Memory B cell (primary cell): ENCODE measurements at regions not wholly inside any gene's neighbourhood (a gene's known extent, or its start where the extent isn't known, plus 50 kb on each side); places are given as distances from the start of the nearest gene placed in this dataset.

Experiments used
- ATAC-seq: fragments of 150-1000 bp; cut with Tn5 transposase; 2 replicates; pipeline ENCODE4 v1.10.0; 2021; ENCODE audit warnings: low read depth, mild to moderate bottlenecking, moderate library complexity
- DNase-seq, 2 donors: peaks; one replicate each; pipeline ENCODE4 v3.0.0; 2022; ENCODE audit warnings: low spot score in 2 of 2
- H3K27ac Mint-ChIP-seq: one replicate; pipeline ENCODE4 v1.8.0; 2022; ENCODE audit warnings: mild to moderate bottlenecking, moderate library complexity, mixed read lengths
- H3K27me3 Mint-ChIP-seq: one replicate; pipeline ENCODE4 v1.8.0; 2022; ENCODE audit warnings: mixed read lengths
- H3K36me3 Mint-ChIP-seq: one replicate; pipeline ENCODE4 v1.8.0; 2022; ENCODE audit warnings: mild to moderate bottlenecking, mixed read lengths
- H3K4me1 Mint-ChIP-seq: one replicate; pipeline ENCODE4 v1.8.0; 2022; ENCODE audit warnings: mixed read lengths
- H3K4me3 Mint-ChIP-seq: one replicate; pipeline ENCODE4 v1.8.0; 2022; ENCODE audit warnings: mild to moderate bottlenecking, moderate library complexity, mixed read lengths
- H3K9me3 Mint-ChIP-seq: one replicate; pipeline ENCODE4 v1.8.0; 2022; ENCODE audit warnings: mixed read lengths

- DNase-seq = no peak
- Mint-ChIP-seq H3K4me1 (no peaks in the 10 kb centered on the region), H3K36me3 (no peaks in the 10 kb centered on the region), H3K27me3 (no peaks in the 10 kb centered on the region), H3K4me3 (no peak overlapping the region), H3K9me3 (no peaks in the 10 kb centered on the region), H3K27ac (no peak overlapping the region)
- no peak for ATAC-seq
Measured at GRCh38 chrX:13128104-13128503, 83.7 kb upstream of the FAM9C start.

- no peak overlapping the region for H3K27ac Mint-ChIP-seq
- no peaks in the 10 kb centered on the region for H3K36me3 Mint-ChIP-seq
- H3K27me3 Mint-ChIP-seq = no peaks in the 10 kb centered on the region
- no peak overlapping the region for H3K4me3 Mint-ChIP-seq
- no peak for ATAC-seq
- H3K4me1 Mint-ChIP-seq = no peaks in the 10 kb centered on the region
- no peak for DNase-seq
- H3K9me3 Mint-ChIP-seq = no peaks in the 10 kb centered on the region
Measured at GRCh38 chrX:13126775-13127174, 82.4 kb upstream of the FAM9C start.

GRCh38 chrX:13125188-13125587, 80.8 kb upstream of the FAM9C start:
- H3K4me1 Mint-ChIP-seq = no peaks in the 10 kb centered on the region
- H3K4me3 Mint-ChIP-seq = no peak overlapping the region
- H3K36me3 Mint-ChIP-seq = no peaks in the 10 kb centered on the region
- H3K27me3 Mint-ChIP-seq = no peaks in the 10 kb centered on the region
- no peaks in the 10 kb centered on the region for H3K9me3 Mint-ChIP-seq
- H3K27ac Mint-ChIP-seq = no peak overlapping the region
- DNase-seq (no peak), ATAC-seq (no peak)

- Mint-ChIP-seq H3K27me3 (no peaks in the 10 kb centered on the region), H3K4me1 (no peaks in the 10 kb centered on the region), H3K4me3 (no peak overlapping the region), H3K27ac (no peak overlapping the region), H3K9me3 (no peaks in the 10 kb centered on the region), H3K36me3 (peaks cover 1% of the 10 kb centered on the region)
- no peak for DNase-seq
- no peak for ATAC-seq
Measured at GRCh38 chrX:13123857-13124345, 79.5 kb upstream of the FAM9C start.

- no peaks in the 10 kb centered on the region for H3K9me3 Mint-ChIP-seq
- H3K4me1 Mint-ChIP-seq = no peaks in the 10 kb centered on the region
Measured at GRCh38 chrX:13123247-13123856, 78.9 kb upstream of the FAM9C start.

DNA sequence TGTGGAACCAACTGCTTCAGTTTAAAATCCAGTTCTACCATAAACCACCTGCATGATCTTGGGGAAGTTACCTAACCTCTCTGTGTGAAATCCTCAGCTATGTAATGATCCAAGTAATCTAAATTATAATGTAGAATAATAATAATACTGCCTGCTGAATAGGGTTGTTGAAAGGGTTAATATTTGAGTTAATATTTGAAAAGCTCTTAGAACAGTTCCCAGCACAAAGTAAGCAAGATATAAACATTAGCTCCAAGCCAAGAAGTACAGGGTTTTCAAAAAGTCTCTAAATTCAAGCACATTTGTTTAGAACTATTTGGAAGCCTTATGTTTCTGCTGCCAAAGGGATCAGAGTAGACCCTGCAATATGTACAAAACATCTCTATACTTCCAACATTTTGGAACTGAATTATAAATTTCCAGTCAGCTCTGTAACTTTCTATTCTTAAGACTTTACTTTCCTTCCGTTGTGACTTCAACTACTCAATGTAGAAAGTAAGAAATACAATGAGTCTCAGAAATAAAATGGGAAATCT, 76.7 kb upstream of the FAM9C start:
- Mint-ChIP-seq H3K4me3 (no peak overlapping the region), H3K27ac (no peak overlapping the region), H3K4me1 (no peaks in the 10 kb centered on the region), H3K9me3 (peaks cover 4% of the 10 kb centered on the region), H3K27me3 (no peaks in the 10 kb centered on the region), H3K36me3 (peaks cover 3% of the 10 kb centered on the region)
- DNase-seq (no peak), ATAC-seq (no peak)

More at GRCh38 chrX:13123247-13123856, 78.9 kb upstream of the FAM9C start:
- H3K27ac Mint-ChIP-seq = no peak overlapping the region
- H3K36me3 Mint-ChIP-seq = peaks cover 1% of the 10 kb centered on the region
- H3K4me3 Mint-ChIP-seq = no peak overlapping the region
- H3K27me3 Mint-ChIP-seq = no peaks in the 10 kb centered on the region
- DNase-seq (no peak), ATAC-seq (no peak)

DNA sequence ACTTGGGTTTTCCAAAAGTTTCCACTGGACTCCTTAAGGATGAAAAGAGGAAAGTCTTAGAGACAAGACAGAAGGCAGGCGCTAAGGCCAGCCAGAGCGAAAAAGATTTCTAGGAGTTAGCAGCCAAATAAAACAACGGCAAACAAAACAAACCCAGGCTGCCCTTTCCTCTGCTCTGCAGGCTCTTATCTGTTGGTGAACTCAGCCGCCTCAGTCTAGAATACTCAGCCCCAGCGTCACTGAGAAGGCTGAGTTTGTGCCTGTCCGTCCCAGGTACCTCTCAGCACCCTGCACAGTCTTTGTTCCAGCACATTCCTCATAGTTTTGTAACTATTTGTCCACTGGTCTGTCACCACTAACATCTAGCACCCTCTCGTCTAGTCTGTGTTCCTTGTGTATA, 75.6 kb upstream of the FAM9C start:
- ATAC-seq = no peak
- no peak overlapping the region for H3K4me3 Mint-ChIP-seq
- peaks cover 4% of the 10 kb centered on the region for H3K9me3 Mint-ChIP-seq
- H3K27ac Mint-ChIP-seq = no peak overlapping the region
- H3K27me3 Mint-ChIP-seq = no peaks in the 10 kb centered on the region
- DNase-seq = no peak
- H3K36me3 Mint-ChIP-seq = peaks cover 3% of the 10 kb centered on the region
- H3K4me1 Mint-ChIP-seq = no peaks in the 10 kb centered on the region

DNA sequence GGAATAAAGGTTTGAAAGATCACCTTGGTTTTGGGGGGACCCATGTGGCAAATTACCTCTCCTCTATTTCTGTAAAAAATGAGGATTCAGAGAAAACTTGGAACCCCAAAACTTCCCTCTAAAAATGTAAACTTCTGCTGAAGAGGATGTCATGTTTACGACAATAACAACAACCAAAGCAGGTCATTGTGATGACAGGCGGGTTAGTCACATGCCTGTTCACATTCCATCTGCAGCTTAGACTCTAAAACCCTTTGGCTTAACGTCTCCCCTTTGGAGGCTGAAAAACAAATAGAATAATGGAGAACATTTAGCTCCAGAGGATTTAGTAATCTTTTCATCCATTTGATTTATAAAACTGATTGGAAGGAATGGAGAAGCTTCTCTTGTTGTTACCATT, 75.0 kb upstream of the FAM9C start:
- no peak for DNase-seq
- Mint-ChIP-seq H3K9me3 (peaks cover 4% of the 10 kb centered on the region), H3K4me1 (no peaks in the 10 kb centered on the region), H3K4me3 (no peak overlapping the region), H3K27ac (no peak overlapping the region), H3K27me3 (no peaks in the 10 kb centered on the region), H3K36me3 (peaks cover 3% of the 10 kb centered on the region)
- no peak for ATAC-seq

GRCh38 chrX:13115146-13115855, 70.9 kb upstream of the FAM9C start:
- Mint-ChIP-seq H3K27ac (no peak overlapping the region), H3K27me3 (no peaks in the 10 kb centered on the region), H3K4me3 (no peak overlapping the region), H3K9me3 (peaks cover 6% of the 10 kb centered on the region), H3K36me3 (peaks cover 5% of the 10 kb centered on the region), H3K4me1 (no peaks in the 10 kb centered on the region)
- DNase-seq (no peak), ATAC-seq (no peak)

DNA sequence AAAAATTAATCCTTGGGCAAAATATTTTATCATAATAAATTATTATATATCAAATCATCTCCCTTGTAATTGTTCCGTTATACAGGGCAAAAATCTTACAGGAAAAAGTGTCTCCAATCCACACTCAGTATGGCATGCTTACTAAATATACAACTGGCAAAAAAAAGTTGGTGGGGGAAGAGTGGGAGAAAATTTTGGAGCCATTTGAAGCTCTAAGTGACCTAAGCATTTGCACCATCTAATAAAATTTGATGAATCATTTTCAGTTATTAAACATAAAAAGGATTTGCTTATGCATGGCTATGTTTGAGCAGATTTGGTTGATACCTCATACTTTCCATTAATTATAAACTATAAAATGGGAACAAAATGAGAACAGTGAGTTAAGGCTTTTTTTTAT, 68.1 kb upstream of the FAM9C start:
- Mint-ChIP-seq H3K36me3 (peaks cover 4% of the 10 kb centered on the region), H3K27me3 (no peaks in the 10 kb centered on the region), H3K9me3 (peaks cover 6% of the 10 kb centered on the region), H3K4me3 (no peak overlapping the region), H3K27ac (no peak overlapping the region), H3K4me1 (no peaks in the 10 kb centered on the region)
- no peak for ATAC-seq
- no peak for DNase-seq

DNA sequence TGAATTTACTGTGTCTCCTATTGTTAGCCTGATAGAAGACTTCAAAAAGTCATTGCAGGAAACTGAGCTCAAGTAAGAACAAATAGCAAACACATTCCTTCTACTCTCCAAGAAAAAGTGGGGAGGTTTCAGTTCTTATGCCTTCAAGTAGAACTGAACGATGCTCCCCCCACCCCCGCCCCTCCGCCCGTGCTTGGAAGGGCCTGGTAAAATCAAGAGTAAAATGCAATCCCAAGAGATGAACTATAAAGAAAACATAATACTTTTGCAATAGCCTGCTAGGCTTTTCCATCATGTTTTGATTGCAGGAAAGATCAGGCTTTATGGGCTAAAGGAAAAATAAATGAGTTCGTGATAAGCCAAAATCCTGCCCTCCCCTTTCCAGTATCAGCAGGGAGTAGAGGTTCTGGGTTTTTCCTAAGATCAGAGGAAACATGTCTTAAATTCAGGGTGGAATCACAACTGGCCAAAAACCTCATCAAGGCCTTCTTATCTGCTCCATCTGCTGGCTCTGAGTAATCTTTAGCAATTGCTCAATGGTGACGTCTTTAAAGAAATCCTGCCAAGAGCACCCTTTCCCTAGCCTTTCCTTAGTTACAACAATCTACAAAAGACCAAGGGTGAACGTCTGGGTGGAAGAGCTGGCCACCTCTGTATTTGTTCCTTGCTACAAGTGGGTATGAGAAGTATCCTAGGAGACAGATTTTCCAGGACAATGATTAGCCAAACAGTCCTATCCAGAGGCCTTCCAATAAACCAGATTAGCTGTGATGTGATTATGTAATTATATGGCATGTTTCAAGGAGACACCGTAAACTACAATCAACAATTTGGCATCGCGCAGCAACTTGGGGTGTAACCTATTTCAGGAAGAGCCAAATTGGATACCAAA, 66.3 kb upstream of the FAM9C start:
- no peak for DNase-seq
- H3K36me3 Mint-ChIP-seq = peaks cover 1% of the 10 kb centered on the region

GRCh38 chrX:13109817-13110216, 65.4 kb upstream of the FAM9C start:
- Mint-ChIP-seq H3K27me3 (no peaks in the 10 kb centered on the region), H3K4me3 (no peak overlapping the region), H3K4me1 (peaks cover 2% of the 10 kb centered on the region), H3K36me3 (peaks cover 1% of the 10 kb centered on the region), H3K9me3 (peaks cover 2% of the 10 kb centered on the region), H3K27ac (no peak overlapping the region)
- DNase-seq (no peak), ATAC-seq (no peak)

More for the DNA sequence above, 66.3 kb upstream of the FAM9C start:
- Mint-ChIP-seq H3K4me3 (no peak overlapping the region), H3K27ac (no peak overlapping the region), H3K27me3 (no peaks in the 10 kb centered on the region), H3K9me3 (peaks cover 2% of the 10 kb centered on the region), H3K4me1 (no peaks in the 10 kb centered on the region)
- no peak for ATAC-seq

DNA sequence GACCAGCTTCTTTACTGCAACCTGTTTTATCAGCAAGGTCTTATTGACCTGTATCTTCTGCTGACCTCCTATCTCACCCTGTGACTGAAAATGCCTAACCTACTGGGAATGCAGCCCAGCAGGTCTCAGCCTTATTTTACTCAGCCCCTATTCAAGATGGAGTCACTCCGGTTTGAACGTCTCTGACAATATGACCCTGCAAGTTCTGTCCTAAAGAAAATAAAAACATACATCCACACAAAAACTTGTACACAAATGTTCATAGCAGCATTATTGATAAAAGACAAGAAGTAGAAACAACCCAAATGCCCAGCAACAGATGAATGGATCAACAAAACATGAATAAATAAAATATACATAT, 59.5 kb upstream of the FAM9C start:
- DNase-seq (no peak), ATAC-seq (no peak)
- peaks cover 15% of the 10 kb centered on the region for H3K4me1 Mint-ChIP-seq
- no peak overlapping the region for H3K27ac Mint-ChIP-seq
- H3K36me3 Mint-ChIP-seq = no peaks in the 10 kb centered on the region
- no peak overlapping the region for H3K4me3 Mint-ChIP-seq
- no peaks in the 10 kb centered on the region for H3K9me3 Mint-ChIP-seq
- H3K27me3 Mint-ChIP-seq = no peaks in the 10 kb centered on the region
